Mesothelial cell of epicardium (in vitro differentiated cells): ENCODE measurements at regions not wholly inside any gene's neighbourhood (a gene's known extent, or its start where the extent isn't known, plus 50 kb on each side); places are given as distances from the start of the nearest gene placed in this dataset.

Experiments used
- DNase-seq, 2 experiments: peaks; one replicate each; pipeline ENCODE4 v3.0.0; 2021; ENCODE audit warnings: low spot score in 2 of 2; ENCODE audit not compliant: unreplicated experiment in 2 of 2
- H3K27ac Mint-ChIP-seq: 2 replicates; pipeline ENCODE4 v1.8.0; 2021; ENCODE audit warnings: mixed read lengths
- H3K27me3 Mint-ChIP-seq: 2 replicates; pipeline ENCODE4 v1.8.0; 2021; ENCODE audit warnings: low read depth, mixed read lengths
- H3K36me3 Mint-ChIP-seq: 2 replicates; pipeline ENCODE4 v1.8.0; 2021; ENCODE audit warnings: mixed read lengths
- H3K4me1 Mint-ChIP-seq: 2 replicates; pipeline ENCODE4 v1.8.0; 2021; ENCODE audit warnings: mixed read lengths
- H3K4me3 Mint-ChIP-seq: 2 replicates; pipeline ENCODE4 v1.8.0; 2021; ENCODE audit warnings: mild to moderate bottlenecking, moderate library complexity, mixed read lengths
- H3K9me3 Mint-ChIP-seq: 2 replicates; pipeline ENCODE4 v1.8.0; 2021; ENCODE audit warnings: mixed read lengths
- CTCF ChIP-seq: fragments of 200-600 bp; sonication (generic); IDR thresholded peaks from one replicate; pipeline ENCODE4 v1.5.0; 2021; ENCODE audit warnings: antibody characterized with exemption; ENCODE audit not compliant: unreplicated experiment

- no peaks in the 10 kb centered on the region for H3K27me3 Mint-ChIP-seq
- no peak overlapping the region for H3K27ac Mint-ChIP-seq
- TF ChIP-seq CTCF, result no peak
- no peak overlapping the region for H3K4me3 Mint-ChIP-seq
- H3K9me3 Mint-ChIP-seq, result peaks cover 8% of the 10 kb centered on the region
- peaks cover 3% of the 10 kb centered on the region for H3K36me3 Mint-ChIP-seq
- no peak for DNase-seq
- H3K4me1 Mint-ChIP-seq, result peaks cover 5% of the 10 kb centered on the region
Measured at GRCh38 chr1:187788718-187789117, 960.0 kb downstream of the PLA2G4A start.

GRCh38 chr1:187790724-187791123, 962.0 kb downstream of the PLA2G4A start:
- Mint-ChIP-seq H3K9me3 (peaks cover 8% of the 10 kb centered on the region), H3K27ac (no peak overlapping the region), H3K4me1 (peaks cover 14% of the 10 kb centered on the region), H3K4me3 (no peak overlapping the region), H3K27me3 (no peaks in the 10 kb centered on the region), H3K36me3 (peaks cover 3% of the 10 kb centered on the region)
- no peak for DNase-seq
- TF ChIP-seq CTCF, result no peak

- Mint-ChIP-seq H3K4me3 (no peak overlapping the region), H3K9me3 (peaks cover 8% of the 10 kb centered on the region), H3K27ac (peak overlapping the region; percentile 77), H3K4me1 (peaks cover 10% of the 10 kb centered on the region), H3K36me3 (peaks cover 3% of the 10 kb centered on the region), H3K27me3 (no peaks in the 10 kb centered on the region)
- no peak for DNase-seq
- TF ChIP-seq CTCF, result no peak
Measured at GRCh38 chr1:187794561-187794960, 965.8 kb downstream of the PLA2G4A start.

- Mint-ChIP-seq H3K9me3 (peaks cover 4% of the 10 kb centered on the region), H3K4me1 (no peaks in the 10 kb centered on the region), H3K27me3 (no peaks in the 10 kb centered on the region), H3K27ac (no peak overlapping the region), H3K4me3 (no peak overlapping the region), H3K36me3 (peaks cover 2% of the 10 kb centered on the region)
- TF ChIP-seq CTCF, result no peak
- no peak for DNase-seq
Measured at GRCh38 chr1:187809549-187809948, 980.8 kb downstream of the PLA2G4A start.

- Mint-ChIP-seq H3K27ac (no peak overlapping the region), H3K9me3 (peaks cover 34% of the 10 kb centered on the region), H3K27me3 (no peaks in the 10 kb centered on the region), H3K36me3 (no peaks in the 10 kb centered on the region), H3K4me1 (no peaks in the 10 kb centered on the region), H3K4me3 (no peak overlapping the region)
- no peak for DNase-seq
- TF ChIP-seq CTCF, result no peak
Measured at GRCh38 chr1:187816646-187817045, 987.9 kb downstream of the PLA2G4A start.

GRCh38 chr1:187817782-187818181, 989.0 kb downstream of the PLA2G4A start:
- no peak overlapping the region for H3K4me3 Mint-ChIP-seq
- H3K9me3 Mint-ChIP-seq, result peaks cover 43% of the 10 kb centered on the region
- H3K36me3 Mint-ChIP-seq, result peaks cover 2% of the 10 kb centered on the region
- no peaks in the 10 kb centered on the region for H3K4me1 Mint-ChIP-seq
- DNase-seq, result no peak
- no peaks in the 10 kb centered on the region for H3K27me3 Mint-ChIP-seq
- no peak overlapping the region for H3K27ac Mint-ChIP-seq
- no peak for TF ChIP-seq CTCF
